ENCODE measurements at regions not wholly inside any gene's neighbourhood (a gene's known extent, or its start where the extent isn't known, plus 50 kb on each side); places are given as distances from the start of the nearest gene placed in this dataset.

GRCh38 chr5:122707796-122708195 lies 67.1 kb upstream of the SNX2 start:
- TF ChIP-seq, protein P1, sequence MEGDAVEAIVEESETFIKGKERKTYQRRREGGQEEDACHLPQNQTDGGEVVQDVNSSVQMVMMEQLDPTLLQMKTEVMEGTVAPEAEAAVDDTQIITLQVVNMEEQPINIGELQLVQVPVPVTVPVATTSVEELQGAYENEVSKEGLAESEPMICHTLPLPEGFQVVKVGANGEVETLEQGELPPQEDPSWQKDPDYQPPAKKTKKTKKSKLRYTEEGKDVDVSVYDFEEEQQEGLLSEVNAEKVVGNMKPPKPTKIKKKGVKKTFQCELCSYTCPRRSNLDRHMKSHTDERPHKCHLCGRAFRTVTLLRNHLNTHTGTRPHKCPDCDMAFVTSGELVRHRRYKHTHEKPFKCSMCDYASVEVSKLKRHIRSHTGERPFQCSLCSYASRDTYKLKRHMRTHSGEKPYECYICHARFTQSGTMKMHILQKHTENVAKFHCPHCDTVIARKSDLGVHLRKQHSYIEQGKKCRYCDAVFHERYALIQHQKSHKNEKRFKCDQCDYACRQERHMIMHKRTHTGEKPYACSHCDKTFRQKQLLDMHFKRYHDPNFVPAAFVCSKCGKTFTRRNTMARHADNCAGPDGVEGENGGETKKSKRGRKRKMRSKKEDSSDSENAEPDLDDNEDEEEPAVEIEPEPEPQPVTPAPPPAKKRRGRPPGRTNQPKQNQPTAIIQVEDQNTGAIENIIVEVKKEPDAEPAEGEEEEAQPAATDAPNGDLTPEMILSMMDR (IDR thresholded peaks at IDR 0.05), result no peak
- TF ChIP-seq POLR2AphosphoS5 (IDR thresholded peaks at IDR 0.05) (no peak), POLR2A (IDR thresholded peaks at IDR 0.05) (no peak)

Measured in stomach (tissue), 4 donors.